ENCODE measurements at regions not wholly inside any gene's neighbourhood (a gene's known extent, or its start where the extent isn't known, plus 50 kb on each side); places are given as distances from the start of the nearest gene placed in this dataset.

DNA sequence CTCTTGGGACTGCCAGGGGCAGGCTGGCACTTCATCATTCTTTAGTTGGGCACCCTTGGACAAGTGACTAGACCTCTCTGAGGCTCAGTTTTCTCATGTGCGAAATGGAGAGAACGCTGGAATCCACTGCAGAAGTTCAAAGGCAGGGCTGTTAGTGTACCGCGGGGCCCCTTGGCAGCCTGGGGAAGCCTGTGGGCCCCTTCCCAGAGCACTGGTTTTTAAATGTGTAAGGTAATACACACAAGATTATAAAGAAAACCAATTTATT, 209.5 kb upstream of the MVB12B start:
- TF ChIP-seq, protein P1, sequence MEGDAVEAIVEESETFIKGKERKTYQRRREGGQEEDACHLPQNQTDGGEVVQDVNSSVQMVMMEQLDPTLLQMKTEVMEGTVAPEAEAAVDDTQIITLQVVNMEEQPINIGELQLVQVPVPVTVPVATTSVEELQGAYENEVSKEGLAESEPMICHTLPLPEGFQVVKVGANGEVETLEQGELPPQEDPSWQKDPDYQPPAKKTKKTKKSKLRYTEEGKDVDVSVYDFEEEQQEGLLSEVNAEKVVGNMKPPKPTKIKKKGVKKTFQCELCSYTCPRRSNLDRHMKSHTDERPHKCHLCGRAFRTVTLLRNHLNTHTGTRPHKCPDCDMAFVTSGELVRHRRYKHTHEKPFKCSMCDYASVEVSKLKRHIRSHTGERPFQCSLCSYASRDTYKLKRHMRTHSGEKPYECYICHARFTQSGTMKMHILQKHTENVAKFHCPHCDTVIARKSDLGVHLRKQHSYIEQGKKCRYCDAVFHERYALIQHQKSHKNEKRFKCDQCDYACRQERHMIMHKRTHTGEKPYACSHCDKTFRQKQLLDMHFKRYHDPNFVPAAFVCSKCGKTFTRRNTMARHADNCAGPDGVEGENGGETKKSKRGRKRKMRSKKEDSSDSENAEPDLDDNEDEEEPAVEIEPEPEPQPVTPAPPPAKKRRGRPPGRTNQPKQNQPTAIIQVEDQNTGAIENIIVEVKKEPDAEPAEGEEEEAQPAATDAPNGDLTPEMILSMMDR (optimal IDR thresholded peaks at IDR 0.05 in 1 of 3, IDR thresholded peaks at IDR 0.05 in 1 of 3, conservative IDR thresholded peaks at IDR 0.05 in 1 of 3; ENCODE audit: extremely low read depth in 1 of 3, insufficient read depth in 2 of 3, low read length in 3 of 3): no peak
- TF ChIP-seq EZH2 (IDR thresholded peaks at IDR 0.05; ENCODE audit: low read length): no peak
